22Rv1 (cell line): ENCODE measurements at regions not wholly inside any gene's neighbourhood (a gene's known extent, or its start where the extent isn't known, plus 50 kb on each side); places are given as distances from the start of the nearest gene placed in this dataset.

Experiments
- ZFX ChIP-seq: fragments of 450-650 bp; IDR thresholded peaks from 2 replicates; pipeline ENCODE4 v1.6.1; 2017; ENCODE audit warnings: antibody characterized with exemption, borderline replicate concordance
- TF ChIP-seq, protein P1 (sequence below): fragments of 450-650 bp; IDR thresholded peaks from 2 replicates; pipeline ENCODE4 v1.5.1; 2017; ENCODE audit warnings: mild to moderate bottlenecking

DNA sequence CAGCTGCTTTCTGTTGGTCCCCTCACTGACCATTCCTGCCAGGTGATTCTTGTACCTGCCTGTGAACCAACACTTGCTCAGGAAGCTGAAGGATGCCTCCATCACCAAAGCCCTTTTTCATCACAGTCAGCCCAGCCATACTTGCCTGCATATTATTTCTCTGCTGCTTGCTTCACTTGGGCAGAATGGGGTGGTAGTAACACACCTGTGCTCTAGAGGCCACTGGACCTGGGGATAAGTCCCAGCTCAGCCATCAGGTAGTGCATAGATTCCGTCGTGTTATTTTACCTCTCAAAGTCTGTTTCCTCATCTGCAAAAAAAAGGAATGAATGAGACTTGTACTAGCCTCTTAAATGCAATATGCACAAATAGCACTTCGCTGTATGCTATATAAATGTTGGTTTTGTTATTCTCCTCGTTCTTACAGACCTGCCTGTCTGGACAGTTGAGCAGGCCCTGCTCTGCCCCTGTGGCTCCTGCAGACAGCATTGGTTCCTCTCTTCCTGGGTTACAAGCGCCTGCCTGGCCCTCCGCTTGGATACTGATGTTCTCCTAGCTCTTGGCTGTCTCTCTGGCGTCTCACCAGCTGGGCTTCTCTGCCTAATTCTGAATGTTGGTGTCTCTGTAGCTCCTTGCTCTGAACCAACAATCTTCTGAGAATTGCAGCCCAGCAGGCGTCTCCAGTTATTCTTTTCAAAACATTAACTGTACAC lies 151.8 kb downstream of the UNC5CL start:
- TF ChIP-seq, protein P1, sequence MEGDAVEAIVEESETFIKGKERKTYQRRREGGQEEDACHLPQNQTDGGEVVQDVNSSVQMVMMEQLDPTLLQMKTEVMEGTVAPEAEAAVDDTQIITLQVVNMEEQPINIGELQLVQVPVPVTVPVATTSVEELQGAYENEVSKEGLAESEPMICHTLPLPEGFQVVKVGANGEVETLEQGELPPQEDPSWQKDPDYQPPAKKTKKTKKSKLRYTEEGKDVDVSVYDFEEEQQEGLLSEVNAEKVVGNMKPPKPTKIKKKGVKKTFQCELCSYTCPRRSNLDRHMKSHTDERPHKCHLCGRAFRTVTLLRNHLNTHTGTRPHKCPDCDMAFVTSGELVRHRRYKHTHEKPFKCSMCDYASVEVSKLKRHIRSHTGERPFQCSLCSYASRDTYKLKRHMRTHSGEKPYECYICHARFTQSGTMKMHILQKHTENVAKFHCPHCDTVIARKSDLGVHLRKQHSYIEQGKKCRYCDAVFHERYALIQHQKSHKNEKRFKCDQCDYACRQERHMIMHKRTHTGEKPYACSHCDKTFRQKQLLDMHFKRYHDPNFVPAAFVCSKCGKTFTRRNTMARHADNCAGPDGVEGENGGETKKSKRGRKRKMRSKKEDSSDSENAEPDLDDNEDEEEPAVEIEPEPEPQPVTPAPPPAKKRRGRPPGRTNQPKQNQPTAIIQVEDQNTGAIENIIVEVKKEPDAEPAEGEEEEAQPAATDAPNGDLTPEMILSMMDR: no peak
- TF ChIP-seq ZFX: no peak
